Trophoblast cell (in vitro differentiated cells and primary cell): ENCODE measurements at regions not wholly inside any gene's neighbourhood (a gene's known extent, or its start where the extent isn't known, plus 50 kb on each side); places are given as distances from the start of the nearest gene placed in this dataset.
A peak's percentile ranks its signal among the peaks of the same experiment; 100 is the strongest.

Experiments
- DNase-seq, 2 donors: peaks; one replicate each; pipeline ENCODE4 v3.0.0-alpha.2; 2016
- H2AFZ ChIP-seq: 2 replicates; pipeline ENCODE4 v1.6.1; 2013; ENCODE audit warnings: low read length, moderate library complexity, mild to moderate bottlenecking; ENCODE audit not compliant: insufficient read depth, poor library complexity
- H2AK5ac ChIP-seq: 2 replicates; pipeline ENCODE4 v1.6.1; 2013; ENCODE audit warnings: mild to moderate bottlenecking, low read length
- H2BK120ac ChIP-seq: 2 replicates; pipeline ENCODE4 v1.6.1; 2013; ENCODE audit warnings: low read length, mild to moderate bottlenecking, moderate library complexity; ENCODE audit not compliant: insufficient read depth, poor library complexity
- H2BK12ac ChIP-seq: 2 replicates; pipeline ENCODE4 v1.6.1; 2013; ENCODE audit warnings: mild to moderate bottlenecking, low read length, moderate library complexity
- H2BK5ac ChIP-seq: 2 replicates; pipeline ENCODE4 v1.6.1; 2013; ENCODE audit warnings: low read length, low read depth, moderate library complexity, mild to moderate bottlenecking; ENCODE audit not compliant: poor library complexity
- H3K14ac ChIP-seq: 2 replicates; pipeline ENCODE4 v1.6.1; 2013; ENCODE audit warnings: mild to moderate bottlenecking, low read length
- H3K18ac ChIP-seq: 2 replicates; pipeline ENCODE4 v1.6.1; 2013; ENCODE audit warnings: mild to moderate bottlenecking, low read length
- H3K23ac ChIP-seq: 2 replicates; pipeline ENCODE4 v1.6.1; 2013; ENCODE audit warnings: low read length
- H3K27ac ChIP-seq: 2 replicates; pipeline ENCODE4 v1.5.1; 2013; ENCODE audit warnings: low read depth, mild to moderate bottlenecking, inconsistent platforms, low read length, moderate library complexity
- H3K27me3 ChIP-seq: 2 replicates; pipeline ENCODE4 v1.6.1; 2013; ENCODE audit warnings: inconsistent platforms, mild to moderate bottlenecking, low read length, moderate library complexity; ENCODE audit not compliant: insufficient read depth
- H3K36me3 ChIP-seq, 2 experiments: 1 replicate in 1 of 2; 2 replicates in 1 of 2; pipeline ENCODE4 v1.6.1; 2013; ENCODE audit warnings: low read length in 2 of 2, mild to moderate bottlenecking in 2 of 2, moderate library complexity in 1 of 2; ENCODE audit not compliant: insufficient read depth in 2 of 2, control insufficient read depth in 1 of 2
- H3K4ac ChIP-seq: 2 replicates; pipeline ENCODE4 v1.6.1; 2013; ENCODE audit warnings: low read depth, mild to moderate bottlenecking, low read length, moderate library complexity
- H3K4me1 ChIP-seq, 2 experiments: 1 replicate in 1 of 2; 2 replicates in 1 of 2; pipeline ENCODE4 v1.6.1; 2013; ENCODE audit warnings: low read length in 2 of 2, mild to moderate bottlenecking in 2 of 2, moderate library complexity in 1 of 2; ENCODE audit not compliant: insufficient read depth in 2 of 2, control insufficient read depth in 1 of 2
- H3K4me2 ChIP-seq: 2 replicates; pipeline ENCODE4 v1.6.1; 2013; ENCODE audit warnings: inconsistent platforms, mild to moderate bottlenecking, low read length, moderate library complexity
- H3K4me3 ChIP-seq: 2 replicates; pipeline ENCODE4 v1.5.1; 2013; ENCODE audit warnings: mild to moderate bottlenecking, low read depth, low read length, inconsistent platforms
- H3K79me1 ChIP-seq: one replicate; pipeline ENCODE4 v1.6.1; 2013; ENCODE audit warnings: low read length
- H3K79me2 ChIP-seq: 2 replicates; pipeline ENCODE4 v1.6.1; 2013; ENCODE audit warnings: low read length, mild to moderate bottlenecking; ENCODE audit not compliant: control insufficient read depth, insufficient read depth, poor library complexity
- H3K9ac ChIP-seq: 2 replicates; pipeline ENCODE4 v1.6.1; 2013; ENCODE audit warnings: mild to moderate bottlenecking, low read length
- H3K9me3 ChIP-seq: 2 replicates; pipeline ENCODE4 v1.6.1; 2013; ENCODE audit warnings: low read depth, mild to moderate bottlenecking, control low read depth, inconsistent platforms, low read length; ENCODE audit not compliant: insufficient read depth
- H4K12ac ChIP-seq: 2 replicates; pipeline ENCODE4 v1.6.1; 2013; ENCODE audit warnings: low read depth, mild to moderate bottlenecking, low read length, moderate library complexity
- H4K8ac ChIP-seq: 2 replicates; pipeline ENCODE4 v1.6.1; 2013; ENCODE audit warnings: low read depth, mild to moderate bottlenecking, low read length, moderate library complexity
- H4K91ac ChIP-seq: one replicate; pipeline ENCODE4 v1.6.1; 2013; ENCODE audit warnings: low read depth, mild to moderate bottlenecking, low read length, moderate library complexity
- WGBS: extraction: QIAGEN DNeasy Blood & Tissue Kit; methylation state at CpG from one replicate; pipeline ENCODE4 v1.1.7; 2013; ENCODE audit warnings: missing lambda C conversion rate; ENCODE audit not compliant: insufficient read length, insufficient coverage; ENCODE audit errors: extremely low coverage; 5-methylcytosine and 5-hydroxymethylcytosine counted together

DNA sequence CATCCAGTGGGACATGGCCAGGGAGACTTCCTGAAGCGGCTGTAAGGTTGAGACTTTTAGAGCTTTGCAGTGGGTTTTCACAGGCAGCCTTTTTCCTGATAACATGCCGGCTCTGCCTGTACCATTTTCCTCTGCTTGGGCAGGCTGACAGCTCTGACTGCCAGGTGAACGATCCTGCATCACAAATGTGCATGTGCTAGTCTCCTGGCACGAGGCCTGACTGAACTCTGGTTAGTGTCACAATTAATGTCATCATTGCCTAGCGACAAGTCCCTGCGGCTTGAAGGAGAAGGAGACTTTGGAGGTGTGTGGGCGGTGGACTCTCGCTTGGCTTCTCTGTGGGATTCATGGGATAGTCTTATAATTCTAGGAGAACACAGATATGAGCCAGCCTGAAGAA is 783.6 kb upstream of the TSPY4 start:
- Histone ChIP-seq H3K27ac (no peak overlapping the region), H2AFZ (no peak overlapping the region), H2AK5ac (no peak overlapping the region), H3K27me3 (no peaks in the 10 kb centered on the region), H4K8ac (no peak overlapping the region), H2BK12ac (no peak overlapping the region), H3K79me2 (no peaks in the 10 kb centered on the region), H3K4me3 (no peak overlapping the region), H3K14ac (no peak overlapping the region), H3K18ac (no peak overlapping the region), H3K36me3 (no peaks in the 10 kb centered on the region), H4K12ac (no peak overlapping the region), H3K4me1 (no peaks in the 10 kb centered on the region), H4K91ac (no peak overlapping the region), H3K9ac (no peak overlapping the region), H3K79me1 (no peaks in the 10 kb centered on the region), H3K4me2 (no peak overlapping the region), H3K9me3 (peaks cover 5% of the 10 kb centered on the region), H2BK5ac (no peak overlapping the region), H3K23ac (no peak overlapping the region), H2BK120ac (no peak overlapping the region), H3K4ac (no peak overlapping the region)
- WGBS: no CpG with 5 or more reads among the region's 8 CpGs
- DNase-seq: no peak

DNA sequence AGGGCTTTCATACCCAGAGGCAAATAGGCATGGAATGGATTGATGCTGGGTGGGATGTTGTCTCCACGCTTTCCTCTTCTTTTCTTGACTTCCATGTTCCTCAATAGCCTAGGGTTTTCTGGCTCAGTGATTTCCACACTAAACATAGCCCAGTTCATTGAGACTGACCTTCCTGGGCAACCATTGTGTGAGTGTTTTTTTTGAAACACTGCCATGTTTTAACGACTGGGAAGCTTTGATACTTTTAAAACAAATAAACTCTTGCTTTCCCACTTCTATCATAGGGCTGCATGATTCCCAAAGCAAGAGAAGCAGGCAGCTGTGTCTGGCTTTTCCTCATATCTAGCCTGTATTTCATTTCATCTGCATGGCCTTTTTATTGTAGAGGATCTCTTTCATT is 775.9 kb upstream of the TSPY4 start:
- no peaks in the 10 kb centered on the region for H3K27me3 ChIP-seq
- H2AFZ ChIP-seq: no peak overlapping the region
- no peak overlapping the region for H3K4me3 ChIP-seq
- H2BK5ac ChIP-seq: no peak overlapping the region
- no peak overlapping the region for H2BK12ac ChIP-seq
- no peak overlapping the region for H3K14ac ChIP-seq
- H3K9me3 ChIP-seq: peaks cover 7% of the 10 kb centered on the region
- H3K4me1 ChIP-seq: no peaks in the 10 kb centered on the region
- no peak overlapping the region for H3K4ac ChIP-seq
- no peak overlapping the region for H4K91ac ChIP-seq
- no peaks in the 10 kb centered on the region for H3K79me1 ChIP-seq
- no peak overlapping the region for H3K18ac ChIP-seq
- DNase-seq: no peak
- no peaks in the 10 kb centered on the region for H3K79me2 ChIP-seq
- no peak overlapping the region for H4K8ac ChIP-seq
- no peak overlapping the region for H3K4me2 ChIP-seq
- H3K23ac ChIP-seq: no peak overlapping the region
- H4K12ac ChIP-seq: no peak overlapping the region
- H3K27ac ChIP-seq: no peak overlapping the region
- no peaks in the 10 kb centered on the region for H3K36me3 ChIP-seq
- H2AK5ac ChIP-seq: no peak overlapping the region
- H2BK120ac ChIP-seq: no peak overlapping the region
- no peak overlapping the region for H3K9ac ChIP-seq
- WGBS: no CpG with 5 or more reads among the region's 2 CpGs

DNA sequence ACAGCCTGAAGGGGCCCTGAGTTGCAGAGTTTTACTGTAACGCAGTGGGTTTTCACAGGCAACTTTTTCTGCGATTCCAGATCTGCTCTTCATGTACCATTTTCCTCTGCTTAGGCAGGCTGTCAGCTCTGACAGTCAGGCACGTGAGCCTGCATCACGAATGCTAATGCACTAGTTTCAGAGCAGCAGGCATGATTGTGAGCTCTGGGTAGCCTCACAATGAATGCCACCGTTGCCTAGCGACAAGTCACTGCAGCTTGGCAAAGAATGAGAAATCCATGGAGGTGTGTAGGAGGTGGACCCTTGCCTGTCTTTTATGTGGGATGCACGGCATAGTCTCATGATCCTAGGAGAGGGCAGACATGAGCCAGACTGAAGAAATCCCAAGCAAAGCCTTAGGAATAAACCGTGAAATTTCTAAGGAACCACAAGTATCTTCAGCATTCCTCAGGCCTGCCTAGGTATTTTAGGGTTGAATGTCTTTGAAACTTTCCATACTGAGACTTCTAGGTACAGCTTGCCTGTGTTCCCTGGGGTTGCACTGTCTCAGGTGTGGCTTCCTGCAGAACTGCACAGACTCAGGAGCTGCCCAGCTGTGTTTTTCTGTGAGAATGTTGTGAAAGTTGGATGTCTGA is 774.7 kb upstream of the TSPY4 start:
- H3K14ac ChIP-seq: no peak overlapping the region
- H3K79me1 ChIP-seq: no peaks in the 10 kb centered on the region
- no peak overlapping the region for H2BK5ac ChIP-seq
- no peak overlapping the region for H3K27ac ChIP-seq
- H4K91ac ChIP-seq: no peak overlapping the region
- WGBS: no CpG with 5 or more reads among the region's 8 CpGs
- no peak overlapping the region for H2BK12ac ChIP-seq
- H2BK120ac ChIP-seq: no peak overlapping the region
- no peak overlapping the region for H3K23ac ChIP-seq
- no peaks in the 10 kb centered on the region for H3K4me1 ChIP-seq
- no peaks in the 10 kb centered on the region for H3K27me3 ChIP-seq
- no peak overlapping the region for H3K9ac ChIP-seq
- H3K79me2 ChIP-seq: no peaks in the 10 kb centered on the region
- peak in 1 of 2 donors; percentile 30 for DNase-seq
- no peak overlapping the region for H3K18ac ChIP-seq
- no peaks in the 10 kb centered on the region for H3K36me3 ChIP-seq
- H3K4ac ChIP-seq: no peak overlapping the region
- no peak overlapping the region for H4K8ac ChIP-seq
- no peak overlapping the region for H4K12ac ChIP-seq
- no peak overlapping the region for H3K4me3 ChIP-seq
- H3K9me3 ChIP-seq: peaks cover 7% of the 10 kb centered on the region
- H2AFZ ChIP-seq: no peak overlapping the region
- no peak overlapping the region for H2AK5ac ChIP-seq
- H3K4me2 ChIP-seq: no peak overlapping the region

DNA sequence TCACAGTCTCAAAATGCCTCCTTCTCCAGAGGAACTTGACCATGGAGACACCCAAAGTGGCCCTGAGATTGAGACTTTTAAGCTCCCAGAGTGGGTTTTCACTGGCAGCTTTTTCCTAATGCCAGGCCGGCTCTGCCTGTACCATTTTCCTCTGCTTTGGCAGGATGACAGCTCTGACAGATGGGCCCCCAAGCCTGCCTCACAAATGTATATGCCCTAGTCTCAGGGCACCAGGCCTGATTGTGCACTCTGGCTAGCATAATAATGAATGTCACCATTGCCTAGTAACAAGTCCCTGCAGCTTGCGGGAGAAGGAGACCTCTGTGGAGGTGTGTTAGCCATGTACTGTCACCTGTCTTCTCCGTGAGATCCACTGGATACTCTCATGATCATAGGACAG is 772.8 kb upstream of the TSPY4 start:
- H3K9me3 ChIP-seq: peaks cover 7% of the 10 kb centered on the region
- H3K9ac ChIP-seq: no peak overlapping the region

More for the DNA sequence above, 772.8 kb upstream of the TSPY4 start:
- Histone ChIP-seq H2AFZ (no peak overlapping the region), H4K12ac (no peak overlapping the region), H3K4me3 (no peak overlapping the region), H2AK5ac (no peak overlapping the region), H4K8ac (no peak overlapping the region), H3K18ac (no peak overlapping the region), H2BK12ac (no peak overlapping the region), H3K79me2 (no peaks in the 10 kb centered on the region), H2BK120ac (no peak overlapping the region), H3K4ac (no peak overlapping the region), H3K36me3 (no peaks in the 10 kb centered on the region), H3K27ac (no peak overlapping the region), H2BK5ac (no peak overlapping the region), H3K4me2 (no peak overlapping the region), H3K27me3 (no peaks in the 10 kb centered on the region), H4K91ac (no peak overlapping the region), H3K14ac (no peak overlapping the region), H3K23ac (no peak overlapping the region), H3K79me1 (no peaks in the 10 kb centered on the region), H3K4me1 (no peaks in the 10 kb centered on the region)
- DNase-seq: no peak
- no CpG with 5 or more reads among the region's 3 CpGs for whole genome bisulfite sequencing
